GM21526 (cell line): ENCODE measurements at regions not wholly inside any gene's neighbourhood (a gene's known extent, or its start where the extent isn't known, plus 50 kb on each side); places are given as distances from the start of the nearest gene placed in this dataset.

Experiments
- ATAC-seq: cut with Tn5 transposase; IDR thresholded peaks from one replicate; pipeline ENCODE4 v1.9.1; 2021; ENCODE audit warnings: moderate library complexity; ENCODE audit not compliant: unreplicated experiment, low FRiP score

- no peak for ATAC-seq
Measured at GRCh38 chr6:153898360-153899059, 140.5 kb upstream of the OPRM1 start.

GRCh38 chr6:153882411-153882810 is 156.6 kb upstream of the OPRM1 start:
- ATAC-seq, result no peak

- ATAC-seq, result no peak
Measured at GRCh38 chr6:153873541-153873940, 165.5 kb upstream of the OPRM1 start.

- ATAC-seq, result no peak
Measured at GRCh38 chr6:153872946-153873345, 166.1 kb upstream of the OPRM1 start.

GRCh38 chr6:153862927-153863326 is 176.1 kb upstream of the OPRM1 start:
- no peak for ATAC-seq

- no peak for ATAC-seq
Measured at GRCh38 chr6:153862139-153862538, 176.9 kb upstream of the OPRM1 start.

GRCh38 chr6:153858529-153858928 is 180.5 kb upstream of the OPRM1 start:
- ATAC-seq, result no peak

- no peak for ATAC-seq
Measured at GRCh38 chr6:153856929-153857376, 182.1 kb upstream of the OPRM1 start.

- no peak for ATAC-seq
Measured at GRCh38 chr6:153852481-153852880, 186.6 kb upstream of the OPRM1 start.

- no peak for ATAC-seq
Measured at GRCh38 chr6:153852034-153852433, 187.0 kb upstream of the OPRM1 start.

- no peak for ATAC-seq
Measured at GRCh38 chr6:153849072-153849779, 189.8 kb upstream of the OPRM1 start.

- no peak for ATAC-seq
Measured at GRCh38 chr6:153843420-153843819, 195.6 kb upstream of the OPRM1 start.

GRCh38 chr6:153842491-153842890 is 196.5 kb upstream of the OPRM1 start:
- ATAC-seq, result no peak

- no peak for ATAC-seq
Measured at GRCh38 chr6:153840039-153840850, 198.8 kb upstream of the OPRM1 start.

- no peak for ATAC-seq
Measured at GRCh38 chr6:153832543-153832942, 206.5 kb upstream of the OPRM1 start.

GRCh38 chr6:153831350-153832078 is 207.5 kb upstream of the OPRM1 start:
- no peak for ATAC-seq

GRCh38 chr6:153817173-153817572 is 221.9 kb upstream of the OPRM1 start:
- no peak for ATAC-seq

- ATAC-seq, result no peak
Measured at GRCh38 chr6:153816366-153816765, 222.7 kb upstream of the OPRM1 start.

GRCh38 chr6:153814136-153814535 is 224.9 kb upstream of the OPRM1 start:
- ATAC-seq, result no peak

- ATAC-seq, result no peak
Measured at GRCh38 chr6:153804755-153805330, 234.2 kb upstream of the OPRM1 start.
